GM13977 (cell line): ENCODE measurements at regions not wholly inside any gene's neighbourhood (a gene's known extent, or its start where the extent isn't known, plus 50 kb on each side); places are given as distances from the start of the nearest gene placed in this dataset.
"Not testable (repeated sequence)": the region's sequence is repeated elsewhere in the genome, so short reads cannot be mapped to it uniquely, and the experiment has no call there.

Experiments
- DNase-seq: peaks from one replicate; pipeline ENCODE4 v3.0.0; 2012; ENCODE audit warnings: low spot score
- in situ Hi-C: fragments of 300-500 bp; cut with MboI; formaldehyde crosslinking; loops from one replicate; pipeline ENCODE4 v1.12.0; 2022; ENCODE audit warnings: low sequenced_read_pairs, low pct_unique_long_range_greater_than_20kb, mixed read lengths, inconsistent platforms; ENCODE audit not compliant: unreplicated experiment
- TF ChIP-seq, protein P1 (sequence below): IDR thresholded peaks from 2 replicates; pipeline ENCODE4 v1.5.1; 2012; ENCODE audit warnings: mild to moderate bottlenecking, control low read depth; ENCODE audit not compliant: insufficient read depth; ENCODE audit errors: extremely low read depth, missing control alignments

DNA sequence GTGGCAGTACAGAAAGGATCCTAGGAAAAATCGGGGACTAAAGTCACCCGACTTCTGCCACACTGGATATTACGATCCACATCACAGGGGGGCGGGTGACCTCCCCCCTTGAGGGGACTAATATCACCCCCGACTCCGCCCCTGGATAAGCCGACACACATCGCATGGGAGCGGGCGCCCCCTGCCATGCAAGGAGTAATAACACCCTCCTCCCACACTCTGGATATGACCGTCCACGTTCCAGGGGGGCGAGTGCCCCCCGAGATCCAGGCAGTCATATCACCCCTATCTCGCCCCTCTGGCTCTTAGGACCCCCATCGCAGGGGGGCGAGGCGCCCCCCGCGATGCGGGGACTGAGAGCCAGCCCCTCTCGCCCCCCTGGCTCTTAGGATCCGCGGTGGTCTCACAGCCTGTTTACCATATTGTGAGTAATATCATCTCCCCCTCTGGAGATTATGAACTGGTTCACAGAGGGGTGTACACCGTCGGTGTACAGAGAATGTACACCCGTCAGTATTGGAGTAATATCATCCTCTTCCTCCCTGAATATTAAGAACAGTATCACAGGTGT is 423.0 kb downstream of the DIRAS2 start:
- in situ Hi-C loops: loop anchor here (25.0 kb wide), 1 partner anchor 643 kb away; no protein-coding TSS in a partner anchor
- DNase-seq: peak; percentile 48
- TF ChIP-seq, protein P1, sequence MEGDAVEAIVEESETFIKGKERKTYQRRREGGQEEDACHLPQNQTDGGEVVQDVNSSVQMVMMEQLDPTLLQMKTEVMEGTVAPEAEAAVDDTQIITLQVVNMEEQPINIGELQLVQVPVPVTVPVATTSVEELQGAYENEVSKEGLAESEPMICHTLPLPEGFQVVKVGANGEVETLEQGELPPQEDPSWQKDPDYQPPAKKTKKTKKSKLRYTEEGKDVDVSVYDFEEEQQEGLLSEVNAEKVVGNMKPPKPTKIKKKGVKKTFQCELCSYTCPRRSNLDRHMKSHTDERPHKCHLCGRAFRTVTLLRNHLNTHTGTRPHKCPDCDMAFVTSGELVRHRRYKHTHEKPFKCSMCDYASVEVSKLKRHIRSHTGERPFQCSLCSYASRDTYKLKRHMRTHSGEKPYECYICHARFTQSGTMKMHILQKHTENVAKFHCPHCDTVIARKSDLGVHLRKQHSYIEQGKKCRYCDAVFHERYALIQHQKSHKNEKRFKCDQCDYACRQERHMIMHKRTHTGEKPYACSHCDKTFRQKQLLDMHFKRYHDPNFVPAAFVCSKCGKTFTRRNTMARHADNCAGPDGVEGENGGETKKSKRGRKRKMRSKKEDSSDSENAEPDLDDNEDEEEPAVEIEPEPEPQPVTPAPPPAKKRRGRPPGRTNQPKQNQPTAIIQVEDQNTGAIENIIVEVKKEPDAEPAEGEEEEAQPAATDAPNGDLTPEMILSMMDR: peak; percentile 56

DNA sequence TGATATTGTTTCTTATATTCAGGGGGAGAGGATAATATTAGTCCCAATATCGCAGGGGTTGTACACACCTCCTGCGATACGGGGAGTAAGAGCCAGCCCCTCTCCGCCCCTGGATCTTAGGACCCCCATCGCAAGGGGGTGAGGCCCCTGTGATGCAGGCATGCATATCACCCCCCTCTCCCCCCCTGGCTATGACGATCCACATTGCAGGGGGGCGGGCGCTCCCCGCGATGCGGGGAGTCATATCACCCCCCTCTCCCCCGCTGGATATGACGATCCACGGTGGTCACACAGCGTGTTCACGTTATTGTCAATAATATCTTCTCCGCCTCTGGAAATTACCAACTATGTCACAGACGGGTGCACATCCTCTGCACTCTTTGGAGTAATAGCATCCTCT is 420.7 kb downstream of the DIRAS2 start:
- in situ Hi-C loops: loop anchor here (25.0 kb wide), 1 partner anchor 640 kb away; no protein-coding TSS in a partner anchor
- not testable (repeated sequence) for DNase-seq

DNA sequence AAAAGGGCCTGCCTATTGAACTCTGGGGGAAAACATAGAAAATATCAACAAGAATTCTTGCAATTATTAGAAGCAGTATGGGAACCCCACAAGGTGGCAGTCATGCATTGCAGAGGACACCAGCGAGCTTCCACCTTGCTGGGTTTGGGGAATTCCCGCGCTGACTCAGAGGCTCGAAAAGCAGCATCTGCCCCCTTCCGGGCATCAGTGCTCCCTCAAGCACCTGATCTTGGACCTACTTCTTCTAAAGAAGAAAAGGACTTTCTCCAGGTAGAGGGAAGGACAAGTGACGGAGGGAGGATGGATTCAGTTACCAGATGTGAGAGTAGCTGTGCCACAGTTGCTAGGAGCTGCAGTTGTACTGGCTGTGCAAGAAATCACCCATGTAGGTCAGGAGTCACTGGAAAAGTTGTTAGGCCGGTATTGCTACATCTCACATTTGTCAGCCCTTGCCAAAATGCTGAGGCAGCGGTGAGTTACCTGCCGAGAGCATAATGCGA is 415.7 kb downstream of the DIRAS2 start:
- TF ChIP-seq, protein P1: peak; percentile 52
- peak; percentile 29 for DNase-seq
- in situ Hi-C loops: loop anchor here (25.0 kb wide), 1 partner anchor 535 kb away; no protein-coding TSS in a partner anchor

DNA sequence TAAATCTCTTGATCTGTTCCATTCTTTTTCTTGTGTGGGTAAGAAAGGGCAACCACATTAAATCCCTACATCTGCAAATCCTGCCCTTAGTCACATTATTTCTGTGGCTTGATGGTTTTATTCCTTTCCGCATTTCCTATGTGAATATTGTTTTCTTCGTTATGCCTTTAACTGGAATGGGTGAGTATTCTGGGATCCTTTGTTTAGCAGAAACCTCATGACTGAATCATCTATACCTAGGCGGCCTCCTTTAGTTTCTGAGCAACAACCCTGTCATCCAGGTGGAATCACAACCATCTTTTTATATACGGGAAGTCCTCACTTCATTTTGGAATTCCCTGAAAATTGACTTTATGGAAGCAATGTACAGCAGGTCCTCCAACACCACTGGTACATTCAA is 409.5 kb downstream of the DIRAS2 start:
- DNase-seq: not testable (repeated sequence)
- in situ Hi-C loops: loop anchor here (25.0 kb wide), 1 partner anchor 529 kb away; no protein-coding TSS in a partner anchor

DNA sequence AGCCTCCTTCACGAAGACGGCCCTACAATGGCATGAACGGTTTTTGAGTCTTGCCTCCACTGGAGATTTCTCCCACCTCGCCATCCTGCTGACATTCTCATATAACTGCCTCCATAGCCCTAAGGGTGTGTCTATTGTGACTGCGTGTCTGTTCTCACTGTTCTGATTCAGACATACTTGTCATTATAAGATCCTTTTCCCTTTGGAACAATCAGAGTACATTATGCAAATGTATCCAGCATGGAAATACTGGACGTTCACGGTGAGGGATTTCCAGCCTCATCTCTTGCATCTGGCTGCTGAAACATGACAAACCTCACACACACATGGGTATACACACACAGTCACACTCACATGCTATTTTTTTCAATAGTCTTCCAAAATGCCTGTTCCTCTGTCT is 402.1 kb downstream of the DIRAS2 start:
- in situ Hi-C loops: loop anchor here (25.0 kb wide), 1 partner anchor 522 kb away; no protein-coding TSS in a partner anchor
- DNase-seq: no peak
- TF ChIP-seq, protein P1: no peak

DNA sequence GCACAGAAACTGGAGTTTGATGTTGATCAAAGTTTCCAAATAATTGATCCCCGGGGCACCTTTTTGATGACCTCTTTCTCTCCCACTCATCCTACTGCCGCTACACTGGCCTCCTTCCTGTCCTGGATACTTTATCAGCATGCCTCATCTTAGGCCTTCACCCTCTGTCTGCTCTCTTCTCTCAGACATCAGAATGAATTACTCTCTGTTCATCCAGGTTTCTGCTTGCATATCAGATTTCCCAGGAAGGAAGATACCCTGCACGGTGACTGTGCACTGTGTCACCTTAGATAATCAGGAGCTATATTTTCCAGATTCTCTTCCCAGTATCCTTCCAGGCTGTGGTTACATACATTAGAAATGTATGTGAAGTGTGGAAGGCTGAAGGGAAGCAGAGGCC is 397.0 kb downstream of the DIRAS2 start:
- DNase-seq: no peak
- in situ Hi-C loops: loop anchor here (25.0 kb wide), 1 partner anchor 517 kb away; no protein-coding TSS in a partner anchor
- TF ChIP-seq, protein P1: no peak

DNA sequence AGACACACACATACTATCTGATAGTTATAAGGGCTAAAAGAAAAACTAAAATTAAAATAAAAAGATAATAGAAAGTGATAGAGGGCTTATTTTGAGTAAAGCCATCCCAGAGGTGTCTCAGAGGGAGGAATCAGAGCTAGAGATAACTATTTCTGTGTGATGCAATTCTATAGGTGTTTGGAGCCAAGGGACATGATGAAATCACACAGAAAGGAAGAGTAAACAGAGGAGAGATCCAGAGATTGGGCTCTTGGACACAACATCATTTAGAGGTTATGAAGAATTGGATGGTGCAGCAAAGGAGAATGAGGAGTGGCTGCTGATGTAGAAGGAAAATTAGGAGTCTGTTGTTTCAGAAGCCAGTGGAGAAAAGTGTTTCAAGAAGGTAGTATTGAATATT is 393.5 kb downstream of the DIRAS2 start:
- TF ChIP-seq, protein P1: no peak
- DNase-seq: no peak
- in situ Hi-C loops: loop anchor here (25.0 kb wide), 1 partner anchor 513 kb away; no protein-coding TSS in a partner anchor
